AG04449 (cell line): ENCODE measurements at regions not wholly inside any gene's neighbourhood (a gene's known extent, or its start where the extent isn't known, plus 50 kb on each side); places are given as distances from the start of the nearest gene placed in this dataset.

Source experiments
- CTCF ChIA-PET: fragments of 350-600 bp; formaldehyde crosslinking; extraction: SDS; loops from one replicate; lab custom pipeline; 2021; ENCODE audit warnings: antibody characterized with exemption; lab: Yijun Ruan, JAX
- POLR2A ChIA-PET: fragments of 400-600, 350-600 bp; formaldehyde crosslinking; extraction: SDS; loops from one replicate; lab custom pipeline; 2020; ENCODE audit warnings: antibody characterized with exemption, inconsistent platforms; lab: Yijun Ruan, JAX
- DNase-seq: peaks from one replicate; pipeline ENCODE4 v3.0.0-alpha.2; 2010; ENCODE audit warnings: low read depth, low spot score
- H3K4me3 ChIP-seq: 2 replicates; pipeline ENCODE4 v1.5.1; 2011; ENCODE audit warnings: low read depth, mild to moderate bottlenecking, control low read depth, low read length
- TF ChIP-seq, protein P1 (sequence below): IDR thresholded peaks from one replicate; pipeline ENCODE4 v1.5.1; 2011; ENCODE audit warnings: mild to moderate bottlenecking, moderate library complexity, low read length, control low read depth, inconsistent platforms; ENCODE audit not compliant: insufficient read depth; ENCODE audit errors: missing control alignments

DNA sequence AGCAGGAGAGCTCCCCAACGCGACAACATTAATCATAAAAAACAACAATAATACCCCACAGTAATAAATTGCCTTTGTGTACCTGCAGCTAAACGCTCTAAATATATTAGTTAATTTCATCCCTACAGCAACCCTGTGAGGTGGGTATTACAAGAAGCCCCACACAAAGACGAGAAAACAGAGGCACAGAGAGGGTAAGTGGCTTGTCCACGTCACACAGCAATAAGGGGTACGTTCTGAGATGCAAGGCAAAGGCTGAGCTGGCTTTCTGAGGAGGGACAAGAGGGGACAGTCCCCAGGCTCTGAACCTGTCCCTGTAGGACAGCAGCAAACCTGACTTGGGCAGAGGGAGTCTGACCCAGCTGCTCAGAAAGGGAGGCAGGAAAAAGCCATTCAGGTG is 78.2 kb downstream of the NCOR2 start:
- ChIA-PET CTCF (interaction anchor here (1.9 kb wide), 1 partner anchor 282 kb away, joined by 4 read pairs; no protein-coding TSS in a partner anchor), POLR2A (no interaction called here)
- no peak overlapping the region for H3K4me3 ChIP-seq
- TF ChIP-seq, protein P1, sequence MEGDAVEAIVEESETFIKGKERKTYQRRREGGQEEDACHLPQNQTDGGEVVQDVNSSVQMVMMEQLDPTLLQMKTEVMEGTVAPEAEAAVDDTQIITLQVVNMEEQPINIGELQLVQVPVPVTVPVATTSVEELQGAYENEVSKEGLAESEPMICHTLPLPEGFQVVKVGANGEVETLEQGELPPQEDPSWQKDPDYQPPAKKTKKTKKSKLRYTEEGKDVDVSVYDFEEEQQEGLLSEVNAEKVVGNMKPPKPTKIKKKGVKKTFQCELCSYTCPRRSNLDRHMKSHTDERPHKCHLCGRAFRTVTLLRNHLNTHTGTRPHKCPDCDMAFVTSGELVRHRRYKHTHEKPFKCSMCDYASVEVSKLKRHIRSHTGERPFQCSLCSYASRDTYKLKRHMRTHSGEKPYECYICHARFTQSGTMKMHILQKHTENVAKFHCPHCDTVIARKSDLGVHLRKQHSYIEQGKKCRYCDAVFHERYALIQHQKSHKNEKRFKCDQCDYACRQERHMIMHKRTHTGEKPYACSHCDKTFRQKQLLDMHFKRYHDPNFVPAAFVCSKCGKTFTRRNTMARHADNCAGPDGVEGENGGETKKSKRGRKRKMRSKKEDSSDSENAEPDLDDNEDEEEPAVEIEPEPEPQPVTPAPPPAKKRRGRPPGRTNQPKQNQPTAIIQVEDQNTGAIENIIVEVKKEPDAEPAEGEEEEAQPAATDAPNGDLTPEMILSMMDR: no peak
- DNase-seq: no peak

DNA sequence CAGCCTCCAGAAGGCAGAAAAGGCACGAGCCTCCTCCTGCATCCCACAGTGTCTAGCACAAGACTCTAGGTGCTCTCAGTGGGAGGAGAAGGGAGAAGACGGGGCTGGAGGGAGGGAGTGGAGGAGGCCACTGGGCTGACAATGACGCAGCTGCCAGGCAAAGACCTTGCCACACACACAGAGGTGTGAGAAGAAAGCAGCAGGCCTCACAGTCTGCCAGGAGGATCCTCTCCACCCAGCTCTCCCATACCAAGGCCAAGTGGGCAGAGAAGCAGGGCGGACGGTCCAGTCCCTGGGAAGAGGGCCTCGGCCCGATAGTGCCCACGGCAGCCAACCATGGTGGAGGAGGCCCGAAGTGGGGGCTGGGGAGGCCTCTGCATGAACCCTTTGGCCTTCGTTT is 78.9 kb downstream of the NCOR2 start:
- TF ChIP-seq, protein P1: no peak
- CTCF ChIA-PET: no interaction called here
- POLR2A ChIA-PET: no interaction called here
- DNase-seq: no peak
- no peak overlapping the region for H3K4me3 ChIP-seq

DNA sequence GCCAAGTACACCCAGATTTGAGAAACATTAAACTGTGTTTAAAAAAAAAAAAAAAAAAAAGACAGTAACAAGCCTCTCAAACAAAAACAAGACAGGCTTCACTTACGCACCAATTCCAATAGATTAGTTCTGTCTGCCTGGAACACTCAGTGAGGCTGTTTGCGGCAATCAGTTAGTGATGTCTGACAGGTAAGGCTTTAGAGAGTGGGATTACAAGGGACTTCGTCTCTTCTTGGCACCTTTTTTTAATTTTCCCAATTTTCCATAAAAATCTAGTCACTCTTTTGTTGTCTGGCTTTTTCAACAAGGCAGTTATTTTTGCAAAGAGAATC is 79.6 kb downstream of the NCOR2 start:
- no peak overlapping the region for H3K4me3 ChIP-seq
- no peak for DNase-seq
- ChIA-PET POLR2A (no interaction called here), CTCF (no interaction called here)
- TF ChIP-seq, protein P1: no peak

DNA sequence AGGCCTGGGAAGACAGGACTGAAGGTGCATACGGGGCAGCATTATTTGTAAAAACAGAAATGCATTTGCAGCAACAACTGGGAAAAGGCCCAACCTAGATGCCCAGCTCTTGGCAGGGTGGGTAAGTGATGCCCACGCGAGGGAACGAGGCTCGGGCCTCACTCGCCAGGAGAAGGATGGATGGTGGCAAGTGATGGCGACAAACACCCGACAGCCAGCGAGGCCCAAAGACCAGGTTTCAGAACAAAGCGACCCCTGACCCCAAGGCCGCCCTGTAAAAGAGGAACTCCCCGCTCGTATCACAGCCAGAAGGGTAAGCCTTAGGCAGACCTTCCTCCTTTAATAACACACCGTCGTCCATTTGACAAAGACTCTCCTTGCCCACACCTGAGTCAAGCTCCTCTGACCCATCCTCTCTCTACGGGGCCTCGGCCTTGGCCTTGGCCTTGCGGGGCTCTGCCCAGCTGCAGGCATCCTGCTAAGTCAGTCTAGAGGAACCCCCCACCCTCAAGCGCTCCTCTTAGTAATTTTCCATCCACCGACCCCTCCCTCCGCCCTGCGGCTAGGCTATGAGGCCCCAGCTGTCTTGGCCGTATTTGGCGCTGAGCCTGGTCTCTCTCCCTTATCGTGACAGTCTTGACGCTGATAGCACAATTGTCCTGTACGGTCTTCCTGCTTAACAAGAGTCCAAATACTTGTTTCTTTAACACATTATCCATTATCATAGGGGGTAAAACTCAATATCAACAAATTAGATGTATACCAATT is 80.2 kb downstream of the NCOR2 start:
- CTCF ChIA-PET: interaction anchor here (0.6 to 1.4 kb wide), 2 partner anchors 279 to 285 kb away, joined by 3 read pairs; no protein-coding TSS in a partner anchor
- no peak overlapping the region for H3K4me3 ChIP-seq
- TF ChIP-seq, protein P1: no peak
- no peak for DNase-seq
- POLR2A ChIA-PET: no interaction called here

DNA sequence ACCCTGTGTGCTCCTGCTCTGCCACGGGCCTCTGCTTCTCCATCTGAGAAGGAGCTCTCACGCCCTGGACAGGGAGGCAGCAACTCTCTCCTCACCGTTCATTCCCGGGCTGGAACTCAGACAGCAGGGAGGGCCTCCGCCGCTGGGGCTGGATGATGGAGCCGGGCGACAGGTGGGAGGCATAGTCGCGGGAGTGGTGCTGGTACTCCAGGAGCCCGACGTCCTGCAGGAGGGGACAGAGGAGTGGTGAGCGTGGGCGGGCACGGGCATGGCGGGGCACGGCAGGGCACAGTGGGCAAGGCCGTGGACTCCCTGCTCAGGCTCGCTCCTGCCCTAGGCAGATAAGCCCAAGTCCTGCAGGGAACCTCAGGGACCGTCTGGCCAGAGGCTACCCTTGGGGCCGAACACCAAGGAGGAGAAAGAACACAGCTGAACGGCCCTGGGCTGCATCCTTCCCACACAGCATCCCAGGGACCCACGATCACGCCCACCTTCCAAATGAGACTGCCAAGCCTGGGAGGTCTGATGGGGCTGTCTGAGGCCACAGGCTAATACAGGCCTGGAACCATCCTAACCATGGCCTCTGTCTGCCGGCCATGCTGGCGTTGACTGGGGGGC is 81.0 kb downstream of the NCOR2 start:
- TF ChIP-seq, protein P1: no peak
- ChIA-PET CTCF (interaction anchor here (0.6 to 1.4 kb wide), 2 partner anchors 279 to 285 kb away, joined by 3 read pairs; no protein-coding TSS in a partner anchor), POLR2A (no interaction called here)

DNA sequence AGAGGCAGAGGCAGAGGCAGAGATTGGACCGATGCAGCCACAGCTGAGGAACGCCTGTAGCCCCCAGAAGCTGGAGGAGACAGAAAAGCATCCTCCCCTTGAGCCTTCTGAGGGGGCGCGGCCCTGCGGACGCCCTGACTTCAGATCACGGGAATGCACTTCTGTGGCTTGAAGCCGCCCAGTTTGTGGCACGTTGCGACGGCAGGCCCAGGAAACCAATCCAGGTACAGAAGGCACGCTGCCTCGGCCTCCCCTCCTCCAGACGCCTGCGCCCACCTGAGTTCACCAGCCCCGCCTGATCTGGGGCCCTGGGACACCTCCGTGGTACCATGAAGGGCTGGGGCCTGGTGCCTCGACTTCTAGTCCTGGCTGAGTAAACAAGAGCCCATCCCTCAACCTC is 82.0 kb downstream of the NCOR2 start:
- ChIA-PET CTCF (interaction anchor here (1.4 kb wide), 1 partner anchor 11 kb away, joined by 3 read pairs; no protein-coding TSS in a partner anchor), POLR2A (no interaction called here)
- no peak for DNase-seq
- TF ChIP-seq, protein P1: no peak
- no peak overlapping the region for H3K4me3 ChIP-seq

More for the DNA sequence above, 81.0 kb downstream of the NCOR2 start:
- no peak for DNase-seq
- H3K4me3 ChIP-seq: no peak overlapping the region
